ENCODE measurements at regions not wholly inside any gene's neighbourhood (a gene's known extent, or its start where the extent isn't known, plus 50 kb on each side); places are given as distances from the start of the nearest gene placed in this dataset.

GRCh38 chr12:93962336-93962735 is 186.0 kb upstream of the PLXNC1 start:
- H3K4me3 ChIP-seq (ENCODE audit: low read length), result no peak overlapping the region
- DNase-seq, result no peak
- peaks cover 2% of the 10 kb centered on the region for H3K9me3 ChIP-seq (ENCODE audit: control insufficient read depth, low read depth, low read length)
- no peaks in the 10 kb centered on the region for H3K4me1 ChIP-seq (ENCODE audit: control insufficient read depth, insufficient read depth, low read length)
- H3K27ac ChIP-seq (ENCODE audit: low read length), result no peak overlapping the region
- H3K36me3 ChIP-seq (ENCODE audit: control insufficient read depth, insufficient read depth, low read length), result no peaks in the 10 kb centered on the region
- no peaks in the 10 kb centered on the region for H3K27me3 ChIP-seq (ENCODE audit: control insufficient read depth, insufficient read depth, low read length)
- WGBS (ENCODE audit: insufficient coverage, low lambda C conversion rate), result 50% methylated on average over 2 of the region's 2 CpGs

- H3K4me3 ChIP-seq (ENCODE audit: low read length), result no peak overlapping the region
- H3K36me3 ChIP-seq (ENCODE audit: control insufficient read depth, insufficient read depth, low read length), result no peaks in the 10 kb centered on the region
- 92% methylated on average over 2 of the region's 4 CpGs for WGBS (ENCODE audit: insufficient coverage, low lambda C conversion rate)
- no peaks in the 10 kb centered on the region for H3K4me1 ChIP-seq (ENCODE audit: control insufficient read depth, insufficient read depth, low read length)
- no peaks in the 10 kb centered on the region for H3K27me3 ChIP-seq (ENCODE audit: control insufficient read depth, insufficient read depth, low read length)
- DNase-seq, result no peak
- peaks cover 2% of the 10 kb centered on the region for H3K9me3 ChIP-seq (ENCODE audit: control insufficient read depth, low read depth, low read length)
- no peak overlapping the region for H3K27ac ChIP-seq (ENCODE audit: low read length)
Observed at GRCh38 chr12:93964936-93965335, 183.4 kb upstream of the PLXNC1 start.

GRCh38 chr12:93966516-93967133 is 181.8 kb upstream of the PLXNC1 start:
- H3K9me3 ChIP-seq (ENCODE audit: control insufficient read depth, low read depth, low read length), result peaks cover 8% of the 10 kb centered on the region
- no peak for DNase-seq
- WGBS (ENCODE audit: insufficient coverage, low lambda C conversion rate), result no CpG with 5 or more reads among the region's 1 CpG
- no peak overlapping the region for H3K4me3 ChIP-seq (ENCODE audit: low read length)
- H3K27me3 ChIP-seq (ENCODE audit: control insufficient read depth, insufficient read depth, low read length), result no peaks in the 10 kb centered on the region
- no peak overlapping the region for H3K27ac ChIP-seq (ENCODE audit: low read length)
- H3K36me3 ChIP-seq (ENCODE audit: control insufficient read depth, insufficient read depth, low read length), result no peaks in the 10 kb centered on the region
- H3K4me1 ChIP-seq (ENCODE audit: control insufficient read depth, insufficient read depth, low read length), result no peaks in the 10 kb centered on the region

DNA sequence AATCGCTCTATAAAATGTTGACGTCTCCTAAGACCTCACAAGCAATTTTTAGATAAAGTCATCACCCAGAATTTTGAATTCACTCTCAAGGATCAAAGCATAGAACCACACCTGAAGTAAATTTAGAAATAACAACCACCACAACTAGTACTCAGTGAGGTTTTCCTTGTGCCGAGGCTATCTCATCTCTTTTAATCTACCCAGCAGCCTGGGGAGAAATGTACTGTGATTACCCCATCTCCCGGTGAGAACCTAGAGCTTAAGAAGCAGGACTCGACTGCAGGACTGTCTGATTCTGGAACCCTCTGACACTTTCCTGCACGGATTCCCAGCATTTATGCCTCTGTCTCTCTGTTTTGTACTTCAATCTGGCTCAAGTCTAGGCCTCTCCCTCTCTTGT is 180.9 kb upstream of the PLXNC1 start:
- Histone ChIP-seq H3K36me3 (ENCODE audit: control insufficient read depth, insufficient read depth, low read length) (no peaks in the 10 kb centered on the region), H3K9me3 (ENCODE audit: control insufficient read depth, low read depth, low read length) (peaks cover 5% of the 10 kb centered on the region), H3K4me3 (ENCODE audit: low read length) (no peak overlapping the region), H3K27me3 (ENCODE audit: control insufficient read depth, insufficient read depth, low read length) (no peaks in the 10 kb centered on the region), H3K4me1 (ENCODE audit: control insufficient read depth, insufficient read depth, low read length) (no peaks in the 10 kb centered on the region), H3K27ac (ENCODE audit: low read length) (no peak overlapping the region)
- WGBS (ENCODE audit: insufficient coverage, low lambda C conversion rate), result no CpG with 5 or more reads among the region's 6 CpGs
- DNase-seq, result no peak

DNA sequence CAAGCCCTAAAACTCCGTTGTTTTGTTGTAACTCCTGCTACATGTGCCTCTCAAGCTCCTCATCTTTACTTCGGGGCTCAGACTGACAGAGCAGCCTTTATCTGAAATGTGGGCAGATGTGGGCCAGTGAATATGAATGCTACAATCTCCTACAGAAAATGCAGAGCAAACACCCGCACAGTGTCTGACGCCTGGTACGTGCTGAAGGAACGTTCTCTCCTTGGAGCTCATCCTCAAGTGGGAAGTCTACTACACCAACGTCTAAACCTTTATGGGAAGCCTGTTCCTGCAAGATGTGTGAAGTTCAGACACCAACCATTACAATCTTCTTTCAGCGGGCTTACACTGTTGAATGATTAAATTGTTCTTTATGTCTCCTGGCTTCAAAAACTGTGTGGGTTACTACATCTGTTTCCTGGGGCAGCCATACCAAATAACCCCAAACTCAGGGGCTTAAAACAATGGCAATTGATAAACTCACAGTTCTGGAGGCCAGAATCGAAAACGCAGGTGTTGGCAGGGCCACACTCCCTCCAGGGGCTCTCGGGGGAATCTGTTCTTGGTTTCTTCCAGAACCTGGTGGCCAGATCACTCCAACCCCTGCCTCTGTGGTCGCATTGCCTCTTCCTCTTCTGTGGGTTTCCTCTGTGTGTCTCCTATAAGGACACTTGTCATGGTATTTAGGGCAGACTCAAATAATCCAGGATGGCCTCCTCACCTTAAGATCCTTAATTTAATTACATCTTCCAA is 179.7 kb upstream of the PLXNC1 start:
- no CpG with 5 or more reads among the region's 12 CpGs for WGBS (ENCODE audit: insufficient coverage, low lambda C conversion rate)
- DNase-seq, result no peak
- no peak overlapping the region for H3K4me3 ChIP-seq (ENCODE audit: low read length)
- H3K4me1 ChIP-seq (ENCODE audit: control insufficient read depth, insufficient read depth, low read length), result no peaks in the 10 kb centered on the region
- no peak overlapping the region for H3K27ac ChIP-seq (ENCODE audit: low read length)
- no peaks in the 10 kb centered on the region for H3K36me3 ChIP-seq (ENCODE audit: control insufficient read depth, insufficient read depth, low read length)
- H3K27me3 ChIP-seq (ENCODE audit: control insufficient read depth, insufficient read depth, low read length), result no peaks in the 10 kb centered on the region
- peaks cover 5% of the 10 kb centered on the region for H3K9me3 ChIP-seq (ENCODE audit: control insufficient read depth, low read depth, low read length)

DNA sequence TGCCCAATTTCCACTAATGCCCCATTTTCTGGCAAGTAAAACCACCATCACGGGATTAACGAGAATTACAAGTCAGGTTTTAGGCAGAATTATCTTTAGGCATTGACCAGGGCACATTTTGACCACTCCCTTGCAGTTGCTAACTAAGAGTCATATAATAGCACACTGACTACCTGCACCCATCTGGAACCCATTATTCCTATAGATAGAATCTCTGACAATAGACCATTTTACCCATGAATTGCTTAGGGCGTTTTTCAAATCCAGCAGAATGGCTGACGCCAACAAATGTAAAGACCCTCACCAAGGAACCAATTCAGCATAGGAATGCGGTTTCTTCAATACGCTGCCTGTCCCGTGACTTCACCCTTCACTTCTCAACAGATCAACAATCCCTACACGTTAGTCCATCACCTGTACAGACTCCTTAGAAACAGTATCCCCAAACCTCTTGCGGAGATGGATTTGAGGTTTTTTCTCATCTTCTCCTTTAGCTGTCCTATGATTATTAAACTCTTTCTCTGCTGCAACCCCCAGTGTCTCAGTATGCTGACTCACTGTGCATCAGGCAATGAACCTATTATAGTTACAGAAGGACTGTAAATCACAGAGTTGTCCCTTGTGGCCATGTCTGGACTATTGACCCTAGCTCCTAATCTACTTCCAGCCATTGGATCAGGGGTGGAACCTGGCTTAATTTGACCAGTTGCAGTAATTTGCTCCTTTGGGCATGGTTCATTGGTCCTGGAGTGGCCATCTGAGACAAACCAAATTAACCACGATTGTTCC is 177.3 kb upstream of the PLXNC1 start:
- DNase-seq, result no peak
- Histone ChIP-seq H3K4me3 (ENCODE audit: low read length) (no peak overlapping the region), H3K36me3 (ENCODE audit: control insufficient read depth, insufficient read depth, low read length) (no peaks in the 10 kb centered on the region), H3K9me3 (ENCODE audit: control insufficient read depth, low read depth, low read length) (peaks cover 5% of the 10 kb centered on the region), H3K4me1 (ENCODE audit: control insufficient read depth, insufficient read depth, low read length) (no peaks in the 10 kb centered on the region), H3K27me3 (ENCODE audit: control insufficient read depth, insufficient read depth, low read length) (no peaks in the 10 kb centered on the region), H3K27ac (ENCODE audit: low read length) (no peak overlapping the region)
- WGBS (ENCODE audit: insufficient coverage, low lambda C conversion rate), result no CpG with 5 or more reads among the region's 10 CpGs

- no peak for DNase-seq
- Histone ChIP-seq H3K4me3 (ENCODE audit: low read length) (no peak overlapping the region), H3K27me3 (ENCODE audit: control insufficient read depth, insufficient read depth, low read length) (no peaks in the 10 kb centered on the region), H3K36me3 (ENCODE audit: control insufficient read depth, insufficient read depth, low read length) (no peaks in the 10 kb centered on the region), H3K27ac (ENCODE audit: low read length) (no peak overlapping the region), H3K4me1 (ENCODE audit: control insufficient read depth, insufficient read depth, low read length) (peaks cover 6% of the 10 kb centered on the region), H3K9me3 (ENCODE audit: control insufficient read depth, low read depth, low read length) (peaks cover 5% of the 10 kb centered on the region)
- WGBS (ENCODE audit: insufficient coverage, low lambda C conversion rate), result no CpG with 5 or more reads among the region's 8 CpGs
Observed at GRCh38 chr12:93972411-93973208, 175.8 kb upstream of the PLXNC1 start.

DNA sequence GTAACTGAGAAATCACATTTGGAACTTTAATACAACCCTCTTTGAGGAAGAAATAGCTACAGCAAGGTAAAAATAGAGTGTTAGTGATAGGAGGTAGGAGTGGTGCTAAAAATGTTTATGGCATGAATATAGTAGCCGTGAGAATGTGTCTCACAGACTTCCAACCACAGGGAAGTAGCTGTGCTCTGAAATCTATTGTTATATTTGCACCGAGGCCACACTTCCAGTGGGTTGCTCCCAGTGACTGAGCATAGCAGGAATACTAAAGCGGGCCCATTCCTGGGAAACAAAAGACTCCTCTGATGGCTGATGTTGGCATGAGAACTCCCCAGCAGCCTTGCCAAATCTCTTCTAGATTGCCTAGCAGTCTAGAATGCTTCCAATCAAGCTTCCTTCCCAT is 174.1 kb upstream of the PLXNC1 start:
- Histone ChIP-seq H3K27me3 (ENCODE audit: control insufficient read depth, insufficient read depth, low read length) (no peaks in the 10 kb centered on the region), H3K36me3 (ENCODE audit: control insufficient read depth, insufficient read depth, low read length) (no peaks in the 10 kb centered on the region), H3K4me3 (ENCODE audit: low read length) (no peak overlapping the region), H3K9me3 (ENCODE audit: control insufficient read depth, low read depth, low read length) (peaks cover 5% of the 10 kb centered on the region), H3K4me1 (ENCODE audit: control insufficient read depth, insufficient read depth, low read length) (peaks cover 11% of the 10 kb centered on the region), H3K27ac (ENCODE audit: low read length) (no peak overlapping the region)
- no peak for DNase-seq
- WGBS (ENCODE audit: insufficient coverage, low lambda C conversion rate), result no CpG with 5 or more reads among the region's 3 CpGs

DNA sequence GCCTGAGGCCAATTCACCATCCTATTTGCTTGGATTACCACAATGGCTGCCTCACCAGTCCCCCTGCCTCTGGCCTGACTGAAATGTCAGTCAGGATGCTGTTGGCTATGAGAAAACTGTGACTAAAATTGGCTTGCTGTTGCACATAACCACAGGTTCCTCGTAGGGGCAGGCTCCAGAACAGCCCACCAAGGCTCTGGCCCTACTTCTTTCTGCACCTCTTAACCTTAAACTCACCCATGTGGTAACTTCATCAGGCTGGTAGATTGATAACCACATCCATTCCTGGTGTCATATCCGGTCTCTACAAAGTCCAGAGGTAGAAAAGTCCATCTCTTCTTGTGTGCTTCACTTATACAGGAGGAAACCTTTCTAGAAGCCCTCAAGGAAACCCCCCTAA is 172.4 kb upstream of the PLXNC1 start:
- no peaks in the 10 kb centered on the region for H3K27me3 ChIP-seq (ENCODE audit: control insufficient read depth, insufficient read depth, low read length)
- DNase-seq, result no peak
- H3K4me3 ChIP-seq (ENCODE audit: low read length), result no peak overlapping the region
- no CpG with 5 or more reads among the region's 2 CpGs for WGBS (ENCODE audit: insufficient coverage, low lambda C conversion rate)
- H3K4me1 ChIP-seq (ENCODE audit: control insufficient read depth, insufficient read depth, low read length), result peaks cover 11% of the 10 kb centered on the region
- no peak overlapping the region for H3K27ac ChIP-seq (ENCODE audit: low read length)
- peaks cover 2% of the 10 kb centered on the region for H3K9me3 ChIP-seq (ENCODE audit: control insufficient read depth, low read depth, low read length)
- H3K36me3 ChIP-seq (ENCODE audit: control insufficient read depth, insufficient read depth, low read length), result no peaks in the 10 kb centered on the region

DNA sequence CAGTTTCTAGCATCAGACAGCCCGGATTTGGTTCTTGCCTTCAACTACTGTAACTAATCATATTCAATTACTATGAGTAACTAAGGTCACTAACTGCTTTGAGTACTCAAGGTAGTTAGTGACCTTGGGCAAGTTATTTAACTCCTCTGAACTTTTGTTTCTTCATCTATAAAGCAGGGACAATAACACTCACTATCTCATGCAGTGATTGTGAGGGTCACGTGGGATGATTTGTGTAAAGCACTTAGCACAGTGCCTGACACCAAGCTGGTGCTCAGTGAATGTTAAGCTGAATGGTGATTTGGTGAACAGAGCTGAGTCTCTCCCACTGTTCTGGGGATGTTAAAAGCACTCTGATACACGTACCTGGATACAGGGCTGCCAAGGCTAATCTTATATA is 171.3 kb upstream of the PLXNC1 start:
- Histone ChIP-seq H3K27me3 (ENCODE audit: control insufficient read depth, insufficient read depth, low read length) (no peaks in the 10 kb centered on the region), H3K36me3 (ENCODE audit: control insufficient read depth, insufficient read depth, low read length) (no peaks in the 10 kb centered on the region), H3K27ac (ENCODE audit: low read length) (no peak overlapping the region), H3K9me3 (ENCODE audit: control insufficient read depth, low read depth, low read length) (no peaks in the 10 kb centered on the region), H3K4me3 (ENCODE audit: low read length) (no peak overlapping the region), H3K4me1 (ENCODE audit: control insufficient read depth, insufficient read depth, low read length) (peaks cover 11% of the 10 kb centered on the region)
- DNase-seq, result peak; percentile 47 to 79
- no CpG with 5 or more reads among the region's 3 CpGs for WGBS (ENCODE audit: insufficient coverage, low lambda C conversion rate)
